ENCODE measurements at regions not wholly inside any gene's neighbourhood (a gene's known extent, or its start where the extent isn't known, plus 50 kb on each side); places are given as distances from the start of the nearest gene placed in this dataset.

DNA sequence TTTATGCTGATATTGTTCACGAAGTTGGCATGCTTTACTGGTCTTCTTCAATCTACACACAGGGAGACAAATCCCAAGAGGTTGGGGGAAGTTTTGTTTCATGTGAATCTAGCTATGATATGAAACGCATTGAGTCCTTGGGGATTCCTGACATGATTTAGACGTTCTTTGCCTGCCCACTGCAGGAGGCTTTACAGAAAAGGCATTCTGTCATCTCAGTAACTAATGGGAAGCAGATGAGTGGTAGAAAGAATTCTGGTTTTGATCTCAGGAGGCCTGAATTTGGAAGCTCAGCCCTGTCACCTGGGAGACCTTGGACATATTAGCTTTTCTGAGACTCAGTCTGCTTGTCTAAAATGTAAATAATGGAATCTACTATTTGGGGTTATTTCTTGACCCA, 383.0 kb upstream of the NFIA start:
- H3K4me2 ChIP-seq (ENCODE audit: insufficient read depth, insufficient read length, low read length): no peak overlapping the region
- no peak overlapping the region for H3K4ac ChIP-seq (ENCODE audit: low read depth, low read length)
- no peak overlapping the region for H4K91ac ChIP-seq (ENCODE audit: insufficient read length, low read depth, low read length)
- no peaks in the 10 kb centered on the region for H3K4me1 ChIP-seq (ENCODE audit: insufficient read depth, low read length)
- H2AFZ ChIP-seq (ENCODE audit: low read length): no peak overlapping the region
- no peak overlapping the region for H4K5ac ChIP-seq (ENCODE audit: insufficient read length, low read depth, low read length)
- H3K14ac ChIP-seq (ENCODE audit: insufficient read depth, low read length): no peak overlapping the region
- H3K36me3 Mint-ChIP-seq (ENCODE audit: insufficient read depth in 1 of 3, low read depth in 3 of 3): peaks cover 0 to 5% (median 2%) of the 10 kb centered on the region in 3 experiments; a peak in 4 of 7 replicates
- H3K4me1 Mint-ChIP-seq: peaks cover 4 to 5% of the 10 kb centered on the region in 2 experiments; a peak in 3 of 4 replicates
- no peak overlapping the region for H3K27ac ChIP-seq (ENCODE audit: insufficient read length, low read depth, low read length)
- H3K56ac ChIP-seq (ENCODE audit: insufficient read length, low read depth, low read length): no peak overlapping the region
- no peaks in the 10 kb centered on the region for H3K23me2 ChIP-seq (ENCODE audit: insufficient read length, low read depth, low read length, poor library complexity, severe bottlenecking)
- peaks cover 0 to 8% of the 10 kb centered on the region in 2 experiments; a peak in 4 of 5 replicates for H3K9me3 Mint-ChIP-seq
- no CpG with 5 or more reads among the region's 3 CpGs for whole genome bisulfite sequencing (ENCODE audit: extremely low coverage, insufficient read length, low lambda C conversion rate)
- no peak overlapping the region for H3K9ac ChIP-seq (ENCODE audit: extremely low read depth, insufficient read length, low read length)
- H2BK12ac ChIP-seq (ENCODE audit: insufficient read length, low read depth, low read length): no peak overlapping the region
- no peak overlapping the region for H3K23ac ChIP-seq (ENCODE audit: insufficient read length, low read depth, low read length)
- TF ChIP-seq, protein P1, sequence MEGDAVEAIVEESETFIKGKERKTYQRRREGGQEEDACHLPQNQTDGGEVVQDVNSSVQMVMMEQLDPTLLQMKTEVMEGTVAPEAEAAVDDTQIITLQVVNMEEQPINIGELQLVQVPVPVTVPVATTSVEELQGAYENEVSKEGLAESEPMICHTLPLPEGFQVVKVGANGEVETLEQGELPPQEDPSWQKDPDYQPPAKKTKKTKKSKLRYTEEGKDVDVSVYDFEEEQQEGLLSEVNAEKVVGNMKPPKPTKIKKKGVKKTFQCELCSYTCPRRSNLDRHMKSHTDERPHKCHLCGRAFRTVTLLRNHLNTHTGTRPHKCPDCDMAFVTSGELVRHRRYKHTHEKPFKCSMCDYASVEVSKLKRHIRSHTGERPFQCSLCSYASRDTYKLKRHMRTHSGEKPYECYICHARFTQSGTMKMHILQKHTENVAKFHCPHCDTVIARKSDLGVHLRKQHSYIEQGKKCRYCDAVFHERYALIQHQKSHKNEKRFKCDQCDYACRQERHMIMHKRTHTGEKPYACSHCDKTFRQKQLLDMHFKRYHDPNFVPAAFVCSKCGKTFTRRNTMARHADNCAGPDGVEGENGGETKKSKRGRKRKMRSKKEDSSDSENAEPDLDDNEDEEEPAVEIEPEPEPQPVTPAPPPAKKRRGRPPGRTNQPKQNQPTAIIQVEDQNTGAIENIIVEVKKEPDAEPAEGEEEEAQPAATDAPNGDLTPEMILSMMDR (conservative IDR thresholded peaks at IDR 0.05): no peak
- H3K79me2 ChIP-seq (ENCODE audit: insufficient read depth, low read length): no peaks in the 10 kb centered on the region
- no peaks in the 10 kb centered on the region for H3K27me3 Mint-ChIP-seq (ENCODE audit: low read depth)
- no peak for DNase-seq
- H2AK5ac ChIP-seq (ENCODE audit: insufficient read length, low read length): no peak overlapping the region
- H4K20me1 ChIP-seq (ENCODE audit: control insufficient read depth, insufficient read depth, insufficient read length): no peaks in the 10 kb centered on the region
- no peak overlapping the region for H3K18ac ChIP-seq (ENCODE audit: insufficient read length, low read depth, low read length)
- no peak overlapping the region for H3K27ac Mint-ChIP-seq
- no peak overlapping the region for H2BK5ac ChIP-seq (ENCODE audit: insufficient read length, low read length)
- no peak overlapping the region for H2BK20ac ChIP-seq (ENCODE audit: low read depth, low read length, poor library complexity, severe bottlenecking)
- no peaks in the 10 kb centered on the region for H3K79me1 ChIP-seq (ENCODE audit: insufficient read depth, low read depth, low read length, poor library complexity, severe bottlenecking)
- no peaks in the 10 kb centered on the region for H3K9me3 ChIP-seq (ENCODE audit: control insufficient read depth, low read depth, low read length)
- H3K4me3 Mint-ChIP-seq: no peak overlapping the region
- no peak overlapping the region for H2BK120ac ChIP-seq (ENCODE audit: low read depth, low read length, poor library complexity, severe bottlenecking)
- H4K8ac ChIP-seq (replicated peaks; ENCODE audit: insufficient read length, low read depth, low read length): no peak overlapping the region
- H2BK15ac ChIP-seq (ENCODE audit: low read depth, low read length): no peak overlapping the region
- no peak overlapping the region for H3T11ph ChIP-seq (ENCODE audit: low read length)
- no peaks in the 10 kb centered on the region for H3K27me3 ChIP-seq (ENCODE audit: insufficient read depth, low read length)
